NCI-H2081 (cell line): ENCODE measurements at regions not wholly inside any gene's neighbourhood (a gene's known extent, or its start where the extent isn't known, plus 50 kb on each side); places are given as distances from the start of the nearest gene placed in this dataset.
"Not testable (repeated sequence)": the region's sequence is repeated elsewhere in the genome, so short reads cannot be mapped to it uniquely, and the experiment has no call there.

Experiments
- DNase-seq, 2 experiments: peaks; one replicate each; lab custom pipeline; 2025; lab: John Stamatoyannopoulos, UW

DNA sequence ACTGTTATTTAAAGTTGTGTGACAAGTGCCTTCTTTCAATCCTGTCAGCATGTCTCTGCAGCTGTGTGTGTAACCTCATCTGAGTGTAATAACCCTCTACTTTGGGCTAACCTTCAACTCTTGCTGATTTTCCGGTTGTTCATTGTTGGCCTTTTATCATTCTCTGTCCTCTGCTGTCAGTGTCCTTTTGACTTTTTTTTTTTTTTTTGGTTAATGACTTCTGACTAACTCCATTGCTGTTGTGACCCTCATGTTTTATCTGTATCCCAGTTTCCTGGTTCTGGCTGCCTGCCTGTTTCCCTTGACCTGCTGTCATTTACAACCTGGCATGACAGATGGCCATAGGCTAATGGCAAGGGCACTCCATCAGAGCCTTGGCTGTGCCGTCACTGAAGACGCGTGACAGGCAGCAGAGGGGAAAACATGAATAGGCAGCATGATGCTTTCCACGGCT is 145.7 kb upstream of the MAN1A1 start:
- peak in 1 of 2 experiments; percentile 7 for DNase-seq

DNA sequence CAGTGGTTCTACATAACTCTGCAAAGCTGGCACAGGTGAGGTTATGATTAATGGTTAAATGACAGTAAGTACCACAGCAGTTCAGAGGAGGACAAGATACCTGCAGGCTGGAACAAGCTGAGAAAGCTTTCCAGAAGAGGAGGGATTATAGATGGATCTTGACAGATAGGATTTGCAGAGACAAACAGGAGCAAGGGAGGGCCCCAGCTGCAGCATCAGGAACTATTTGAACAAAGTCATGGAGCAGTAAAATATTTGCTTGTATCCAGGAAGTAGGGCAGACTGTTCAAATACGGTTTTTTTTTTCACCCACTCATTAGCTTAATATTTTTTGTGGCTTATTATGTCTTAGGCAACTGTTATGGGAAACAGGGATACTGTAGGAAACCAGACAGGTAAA is 144.4 kb upstream of the MAN1A1 start:
- DNase-seq, result peak; percentile 32 to 74

DNA sequence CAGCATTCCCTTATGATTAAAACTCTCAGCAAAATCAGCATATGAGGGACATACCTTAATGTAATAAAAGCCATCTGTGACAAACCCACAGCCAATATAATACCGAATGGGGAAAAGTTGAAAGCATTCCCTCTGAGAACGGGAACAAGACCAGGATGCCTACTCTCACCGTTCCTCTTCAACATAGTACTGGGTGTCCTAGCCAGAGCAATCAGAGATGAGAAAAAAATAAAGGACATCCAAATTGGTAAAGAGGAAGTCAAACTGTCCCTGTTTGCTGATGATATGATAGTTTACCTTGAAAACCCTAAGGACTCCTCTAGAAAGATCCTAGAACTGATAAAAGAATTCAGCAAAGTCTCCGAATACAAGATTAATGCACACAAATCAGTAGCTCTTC is 141.6 kb upstream of the MAN1A1 start:
- DNase-seq, result not testable (repeated sequence)

DNA sequence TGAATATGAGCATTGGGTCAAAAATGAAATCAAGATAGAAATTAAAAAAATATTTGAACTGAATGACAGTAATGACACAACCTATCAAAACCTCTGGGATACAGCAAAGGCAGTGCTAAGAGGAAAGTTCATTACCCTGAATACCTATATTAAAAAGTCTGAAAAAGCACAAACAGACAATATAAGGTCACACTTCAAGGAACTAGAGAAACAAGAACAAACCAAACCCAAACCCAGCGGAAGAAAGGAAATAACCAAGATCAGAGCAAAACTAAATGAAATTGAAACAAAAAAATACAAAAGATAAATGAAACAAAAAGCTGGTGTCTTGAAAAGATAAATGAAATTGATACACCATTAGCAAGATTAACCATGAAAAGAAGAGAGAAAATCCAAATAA is 140.5 kb upstream of the MAN1A1 start:
- not testable (repeated sequence) for DNase-seq

DNA sequence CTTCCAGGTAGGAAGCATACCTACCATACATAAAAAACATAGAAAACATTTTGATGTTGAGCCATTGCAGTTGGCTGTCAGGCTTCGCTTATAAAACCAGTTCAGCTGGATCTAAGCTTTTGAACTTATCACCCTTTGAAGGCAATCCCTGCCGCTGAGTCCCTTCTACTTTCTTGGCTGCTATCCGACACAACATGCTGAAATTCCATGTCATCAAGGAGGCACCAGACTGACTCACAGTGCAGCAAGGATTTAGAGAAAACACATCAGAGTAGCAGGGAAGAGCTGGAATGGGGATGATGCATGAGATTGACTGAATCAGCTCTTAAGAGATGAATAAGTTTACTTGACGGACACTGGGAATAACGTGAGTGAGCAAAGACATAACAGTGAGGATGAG is 135.0 kb upstream of the MAN1A1 start:
- DNase-seq, result no peak

DNA sequence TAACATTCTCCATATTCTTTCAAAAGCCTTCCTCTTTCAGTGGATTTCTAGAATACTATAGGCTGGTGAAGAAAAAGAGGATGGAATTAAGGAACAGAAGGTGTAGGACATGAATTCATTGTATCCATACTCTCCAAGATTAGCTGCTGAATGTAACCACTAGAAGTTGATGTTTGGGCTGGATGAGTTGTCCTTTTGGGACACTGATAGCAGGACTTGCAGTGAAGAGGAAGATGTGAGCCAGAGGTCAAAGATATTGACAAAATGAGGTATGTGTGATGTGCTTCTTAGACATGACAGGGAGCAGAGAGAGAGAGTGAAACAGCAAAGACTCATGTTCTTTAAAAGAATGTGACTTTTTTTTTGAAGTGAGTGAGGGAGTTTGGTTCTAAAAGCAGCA is 134.3 kb upstream of the MAN1A1 start:
- DNase-seq, result no peak

DNA sequence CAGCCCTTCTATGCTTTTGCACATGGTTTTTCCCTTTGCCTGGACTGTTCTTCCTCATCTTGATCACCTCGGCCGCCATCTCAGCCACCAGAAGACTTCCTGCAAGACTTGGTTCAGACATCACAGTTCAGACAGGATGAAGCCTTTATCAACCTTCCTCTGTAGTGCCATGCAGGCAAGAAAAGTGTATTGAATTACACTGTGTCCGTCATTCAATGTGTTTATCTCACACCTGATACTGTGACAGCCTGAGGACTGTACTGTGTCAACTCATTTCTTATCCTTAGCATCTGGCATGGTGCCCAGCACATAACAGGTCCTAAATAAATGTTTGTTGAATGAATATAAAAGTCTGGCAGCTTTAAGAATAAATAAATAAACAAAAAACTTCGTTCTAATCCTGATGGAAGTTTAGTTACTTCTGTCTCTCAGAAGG is 133.3 kb upstream of the MAN1A1 start:
- no peak for DNase-seq

DNA sequence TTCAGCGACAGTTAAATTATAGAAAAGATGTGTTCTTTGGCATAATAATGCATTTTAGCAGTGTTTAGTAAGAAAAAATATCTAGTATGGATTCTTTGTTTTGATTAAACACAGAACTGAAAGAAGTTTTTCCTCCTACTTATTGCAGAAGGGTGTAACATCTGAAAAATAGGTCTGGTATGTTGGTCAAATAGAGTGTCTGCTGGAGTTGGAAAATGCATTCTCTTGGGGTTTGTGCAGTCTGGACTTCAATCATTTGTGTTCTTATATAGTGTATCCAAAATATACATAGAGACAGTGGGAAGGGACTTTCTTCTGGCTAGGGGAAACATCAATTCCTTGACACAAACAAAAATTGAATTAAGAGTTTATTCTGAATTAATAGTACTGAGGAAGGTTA is 132.4 kb upstream of the MAN1A1 start:
- DNase-seq, result no peak

DNA sequence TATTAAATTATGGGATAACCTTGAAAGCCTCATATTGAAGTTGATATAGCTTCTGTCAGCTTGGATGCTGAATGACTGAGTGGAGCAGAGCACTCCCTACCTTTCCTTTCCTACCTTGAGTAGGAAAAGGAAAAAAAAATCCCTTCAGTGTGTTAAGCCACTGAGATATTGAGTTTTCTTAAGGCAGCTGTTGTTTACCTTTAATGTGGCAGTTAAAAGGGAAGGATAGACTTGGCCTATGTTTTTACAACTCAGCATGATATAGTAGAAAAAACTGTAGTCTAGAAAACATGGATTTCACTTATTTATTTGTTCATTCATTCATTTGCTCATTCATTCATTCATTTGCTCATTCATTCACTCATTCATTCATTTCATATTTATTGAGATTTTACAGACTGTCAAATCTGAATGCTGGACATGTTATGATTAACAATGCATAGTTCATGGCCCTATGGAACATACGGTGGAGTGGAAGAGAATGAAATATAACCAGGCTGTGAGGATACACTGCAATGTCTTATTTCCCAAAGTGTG is 131.5 kb upstream of the MAN1A1 start:
- no peak for DNase-seq

DNA sequence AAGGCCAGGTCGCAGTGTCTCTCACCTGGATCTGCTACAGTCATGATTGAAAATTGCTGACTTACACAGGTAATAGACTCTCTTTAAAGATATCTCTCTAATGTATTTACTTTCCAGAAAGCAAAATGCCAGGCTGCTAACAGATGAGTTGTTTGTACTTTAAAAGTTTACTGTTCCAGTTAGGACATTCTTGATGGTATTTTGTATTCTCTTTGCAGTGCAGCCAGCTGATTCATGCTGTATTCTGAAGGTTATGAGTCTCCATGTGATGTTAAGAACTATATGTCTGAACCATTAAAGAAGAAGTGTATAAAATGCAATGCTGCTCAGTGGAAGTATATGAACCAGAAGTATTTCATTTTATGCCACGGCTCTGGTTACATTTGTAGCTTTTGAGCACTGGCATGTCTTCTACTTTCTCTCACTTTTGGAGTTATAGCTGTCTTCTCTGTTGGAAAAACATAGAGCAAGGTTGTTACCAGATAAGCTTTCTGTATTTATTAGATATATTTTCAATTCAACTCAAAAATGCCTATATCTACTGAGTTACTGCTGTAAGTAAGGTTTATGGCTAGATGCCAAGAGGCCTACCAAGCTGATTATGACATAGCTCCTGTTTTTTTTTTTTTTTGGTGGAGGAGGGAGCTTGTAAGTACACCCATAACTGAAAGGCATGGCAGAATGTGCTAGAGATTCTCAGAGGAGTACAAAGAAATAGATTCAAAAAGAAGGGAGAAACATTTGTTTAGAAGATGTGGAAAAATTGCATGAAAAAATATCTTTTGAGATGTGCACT is 130.5 kb upstream of the MAN1A1 start:
- DNase-seq, result peak in 1 of 2 experiments; percentile 7

DNA sequence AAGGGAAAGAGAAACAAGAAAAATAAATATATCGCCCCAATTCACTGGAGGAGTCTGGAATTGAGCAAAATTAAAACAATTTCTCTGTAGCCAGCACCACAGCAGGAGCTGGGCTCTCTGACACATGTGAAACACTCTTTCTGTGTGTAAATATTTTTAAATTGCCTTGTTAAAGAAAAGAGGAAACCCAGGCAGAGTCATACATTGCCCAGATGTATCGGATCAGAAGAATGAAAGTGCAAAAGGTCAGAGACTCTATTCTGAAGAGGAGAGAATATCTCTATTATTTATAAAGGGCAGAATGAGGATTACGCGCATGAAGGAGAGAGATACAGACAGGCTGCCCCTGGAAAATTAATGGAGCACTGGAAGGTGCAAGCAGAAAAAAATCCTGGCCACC is 127.0 kb upstream of the MAN1A1 start:
- no peak for DNase-seq

DNA sequence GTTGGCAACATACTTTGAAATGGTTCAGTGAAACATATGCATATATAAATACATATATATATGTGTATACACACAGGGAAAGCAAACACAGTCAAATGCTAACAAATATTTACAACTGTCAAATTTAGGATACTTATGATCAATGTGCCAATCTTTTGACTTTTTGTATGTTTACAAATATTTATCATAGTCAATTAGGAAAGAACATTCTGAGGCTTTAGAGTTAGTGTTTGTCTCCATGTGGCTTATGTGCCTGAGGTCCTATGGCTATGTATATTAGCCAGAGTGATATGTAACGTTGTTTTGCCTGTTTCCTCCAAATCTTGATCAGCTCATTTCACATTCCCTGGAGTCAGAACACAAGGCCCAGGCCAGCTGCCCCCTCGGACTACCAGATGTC is 126.5 kb upstream of the MAN1A1 start:
- no peak for DNase-seq

DNA sequence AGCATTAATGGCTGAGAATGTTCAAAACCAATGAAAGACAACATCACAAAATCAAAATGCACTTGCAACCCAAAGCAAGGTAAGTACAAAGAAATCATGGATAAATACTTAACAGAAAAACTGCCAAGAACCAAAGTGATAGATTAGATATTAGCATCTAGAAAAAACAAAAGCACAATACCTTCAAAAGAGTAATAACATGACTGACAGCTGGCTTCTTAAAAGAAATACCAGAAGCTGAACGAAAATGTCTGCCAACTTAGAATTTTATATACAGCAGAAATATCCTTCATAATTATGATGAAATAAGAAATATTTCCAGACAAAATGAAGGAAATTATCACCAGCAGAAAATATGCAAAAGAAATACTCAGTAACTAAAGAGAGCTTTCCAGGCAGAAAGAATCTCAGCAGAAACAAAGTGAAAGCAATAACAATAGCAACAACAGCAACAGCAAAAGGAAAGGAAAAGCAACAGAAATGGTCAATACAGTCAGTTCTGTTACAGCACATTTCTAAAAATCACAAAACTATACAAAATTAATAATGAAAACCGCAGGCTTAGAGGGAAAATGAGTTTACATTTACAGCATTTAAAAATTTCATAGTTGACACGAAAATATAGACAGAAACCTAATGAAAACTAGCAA is 121.5 kb upstream of the MAN1A1 start:
- DNase-seq, result no peak

DNA sequence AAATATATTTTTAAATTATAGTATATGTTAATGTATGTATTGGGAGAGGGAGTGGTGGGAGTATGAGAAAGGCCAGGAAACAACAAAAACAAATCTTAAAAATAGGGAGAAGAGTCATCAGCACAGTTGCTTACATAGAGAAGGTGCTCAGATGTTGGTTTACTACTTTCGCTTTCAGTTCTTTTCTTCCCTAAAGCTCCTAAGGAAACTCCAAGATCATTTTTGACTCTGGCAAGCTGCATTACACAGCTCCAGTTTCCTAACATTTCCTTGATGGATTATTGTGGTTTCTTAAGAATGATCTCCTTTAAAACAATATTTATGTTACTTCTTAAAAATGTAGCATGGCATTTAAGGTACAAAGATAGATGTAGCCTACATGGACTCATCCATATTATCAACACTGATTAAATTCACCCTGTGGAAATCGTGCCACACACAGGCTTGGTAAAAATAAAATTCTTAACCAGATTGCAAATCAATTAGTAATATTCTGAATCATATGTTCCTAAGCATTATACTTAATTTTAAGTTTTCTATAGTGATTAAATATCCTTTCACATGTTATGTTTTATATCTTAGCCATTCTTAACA is 118.0 kb upstream of the MAN1A1 start:
- DNase-seq, result no peak

DNA sequence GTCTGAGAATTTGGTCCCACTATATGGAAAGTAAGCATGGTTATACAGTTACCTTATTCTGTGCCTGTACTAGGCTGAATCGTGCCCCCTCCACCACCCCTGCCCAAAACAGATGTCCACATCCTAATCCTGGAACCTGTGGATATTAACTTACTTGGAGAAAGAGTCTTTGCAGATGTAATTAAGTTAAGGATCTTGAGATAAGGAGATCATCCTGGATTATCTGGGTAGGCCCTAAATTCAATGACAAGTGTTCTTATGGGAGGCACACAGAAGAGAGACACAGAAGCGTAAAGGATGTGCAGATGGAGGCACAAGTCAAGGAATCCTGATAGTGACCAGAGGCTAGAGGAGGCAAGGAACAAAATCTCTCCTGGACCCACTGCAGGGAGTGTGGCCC is 116.7 kb upstream of the MAN1A1 start:
- DNase-seq, result no peak

DNA sequence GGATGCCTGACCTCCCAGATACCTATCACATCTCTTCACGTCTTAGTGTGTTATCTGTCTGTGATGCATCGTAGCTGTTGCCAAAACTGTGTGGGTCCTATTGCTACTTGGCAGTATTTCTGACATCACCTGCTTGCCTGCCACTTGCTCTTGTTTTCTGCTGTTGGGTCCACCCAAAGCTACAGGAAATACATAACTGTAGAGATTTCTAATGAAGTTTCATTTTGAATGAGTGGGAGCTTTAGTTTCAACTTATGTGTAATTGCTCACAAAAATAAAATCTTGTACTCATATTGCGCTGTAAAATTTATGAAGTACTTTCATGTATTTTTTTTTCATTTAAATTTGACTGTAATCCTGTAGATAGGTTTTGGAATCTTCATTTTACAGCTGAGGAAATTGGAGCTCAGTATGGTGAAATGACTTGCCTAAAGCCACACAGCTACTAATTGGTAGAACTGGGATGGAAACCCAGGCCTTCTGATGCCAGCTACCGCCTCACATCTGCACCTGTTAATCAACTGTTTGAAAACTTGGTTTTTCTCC is 113.6 kb upstream of the MAN1A1 start:
- DNase-seq, result no peak

DNA sequence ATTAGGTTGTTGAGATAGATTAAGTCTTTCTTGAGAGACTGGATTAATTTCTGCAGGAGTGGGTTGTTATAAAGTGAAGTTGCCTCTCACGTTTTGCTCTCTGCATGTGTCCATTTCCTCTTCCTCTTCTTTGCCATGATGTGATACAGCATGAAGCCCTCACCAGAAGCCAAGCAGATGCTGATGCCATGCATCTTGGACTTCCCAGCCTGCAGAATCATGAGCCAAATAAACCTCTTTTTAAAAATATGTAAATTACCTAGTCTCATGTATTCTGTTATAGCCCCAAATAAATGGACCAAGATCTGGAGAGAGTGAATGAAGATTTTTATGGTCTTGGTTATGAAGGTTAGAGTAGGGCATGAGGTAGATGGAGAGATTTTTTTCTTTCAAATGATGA is 111.6 kb upstream of the MAN1A1 start:
- no peak for DNase-seq

DNA sequence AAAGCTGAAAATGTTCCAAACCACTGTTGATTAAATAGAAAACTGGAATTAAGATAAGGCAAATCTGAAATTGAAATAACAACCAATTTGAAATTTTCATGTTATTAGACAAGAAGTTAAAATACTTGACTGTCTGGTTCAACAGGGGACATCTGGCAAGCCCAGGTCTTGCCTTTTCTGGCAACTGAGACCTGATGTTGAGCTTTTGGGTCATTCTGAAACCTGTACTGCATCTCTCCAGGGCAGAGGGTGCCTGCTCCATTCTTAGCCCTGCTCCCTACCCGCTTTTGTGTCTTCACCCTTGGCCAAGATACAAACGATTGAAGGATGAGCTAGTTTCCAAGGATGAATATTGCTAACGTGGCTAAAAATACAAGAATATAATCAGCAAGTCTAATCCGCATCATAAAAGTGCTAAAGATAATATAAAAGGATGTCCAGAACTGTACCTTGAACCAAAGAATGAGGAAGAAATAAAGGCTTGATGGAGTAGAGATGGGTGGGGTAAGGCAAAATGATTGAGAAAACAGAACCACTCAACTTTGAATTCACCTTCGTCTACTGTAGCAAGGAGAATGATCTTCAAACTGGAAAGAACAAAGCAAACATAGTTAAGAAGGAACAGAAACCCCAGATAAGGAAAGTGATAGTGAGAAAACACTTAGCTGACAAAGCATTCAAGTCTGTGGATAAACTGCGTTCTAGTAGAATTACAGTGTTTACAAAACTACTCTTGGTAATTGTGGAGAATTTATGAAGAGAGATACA is 109.8 kb upstream of the MAN1A1 start:
- no peak for DNase-seq

DNA sequence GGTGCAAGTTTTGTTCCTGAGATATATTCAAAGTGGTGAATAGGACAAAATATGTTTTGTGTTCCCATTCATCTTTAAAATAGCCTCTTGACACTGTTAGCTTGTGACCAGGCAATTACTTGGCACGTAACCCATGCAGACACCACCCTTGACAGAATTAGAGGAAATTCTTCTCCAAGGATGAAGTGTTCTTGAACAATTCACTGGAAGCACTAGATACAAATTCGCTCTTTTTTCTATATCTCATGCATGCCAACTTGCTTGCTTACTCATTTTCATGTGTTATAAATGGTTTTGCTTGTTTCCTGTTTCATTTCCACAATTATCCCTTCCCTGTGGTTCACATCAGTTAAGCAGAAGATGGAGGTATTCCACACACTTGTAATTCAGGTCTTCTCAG is 105.2 kb upstream of the MAN1A1 start:
- DNase-seq, result no peak

DNA sequence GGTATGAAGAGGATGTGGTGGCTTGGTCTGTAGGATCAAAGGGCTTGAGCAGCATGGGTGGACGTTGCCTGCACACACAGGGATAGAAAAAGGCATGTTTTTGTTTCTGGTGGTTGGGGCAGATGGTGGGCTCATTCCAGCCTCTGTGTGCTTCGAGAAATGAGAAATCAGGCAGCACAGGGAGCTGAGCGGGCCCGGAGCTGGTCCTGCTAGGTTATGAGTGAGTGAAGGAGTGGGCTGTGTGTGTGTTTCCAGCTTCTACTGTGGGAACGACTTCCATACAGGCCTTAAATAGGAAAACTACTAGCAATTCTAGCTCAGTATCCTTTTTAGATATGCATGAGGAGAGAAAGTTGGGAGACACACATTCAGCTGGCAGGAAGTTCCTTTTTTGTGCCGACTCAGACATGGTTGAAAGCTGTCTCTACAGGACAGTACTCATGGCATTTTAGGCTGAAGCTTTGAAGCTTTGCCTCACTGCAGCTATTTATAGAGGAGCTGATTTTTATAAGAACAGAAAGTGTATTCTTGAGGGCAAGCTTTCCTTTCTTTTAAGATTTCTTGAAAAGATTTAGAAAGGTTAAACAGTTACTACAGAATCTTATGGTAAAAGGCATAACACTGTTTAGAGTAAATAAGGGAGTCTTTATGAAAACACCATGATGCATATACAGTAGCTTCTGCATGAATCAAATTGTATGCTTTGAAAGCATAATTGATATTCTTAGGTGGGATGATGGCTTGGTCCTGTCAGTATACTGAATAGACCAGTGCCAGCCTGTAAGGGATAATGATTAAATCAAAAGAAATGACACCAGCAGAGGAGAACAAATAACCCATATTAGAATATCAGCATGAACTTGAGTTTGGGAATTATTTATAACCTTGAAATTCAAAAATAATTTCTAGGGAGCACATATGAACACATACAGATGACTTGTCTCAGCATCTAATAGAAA is 104.0 kb upstream of the MAN1A1 start:
- DNase-seq, result no peak
